Natural killer cell (primary cell): ENCODE measurements at regions not wholly inside any gene's neighbourhood (a gene's known extent, or its start where the extent isn't known, plus 50 kb on each side); places are given as distances from the start of the nearest gene placed in this dataset.

Source experiments
- ATAC-seq, 3 donors: fragments of 150-1000 bp in 2 of 3; fragments of 200-7000 bp in 1 of 3; cut with Tn5 transposase; 1 replicate in 1 of 3; 2 replicates in 2 of 3; pipeline ENCODE4 v1.10.0; 2021; ENCODE audit warnings: mild to moderate bottlenecking in 2 of 3, moderate library complexity in 2 of 3
- DNase-seq, 2 donors: peaks; one replicate each; pipeline versions ENCODE4 v3.0.0 to v3.0.0-alpha.2; 2013 to 2021; ENCODE audit warnings: mixed read lengths in 1 of 2
- H3K27ac ChIP-seq: one replicate; pipeline ENCODE4 v1.5.1; 2013; ENCODE audit warnings: mild to moderate bottlenecking, low read length
- H3K27me3 ChIP-seq: one replicate; pipeline ENCODE4 v1.6.1; 2013; ENCODE audit warnings: low read length; ENCODE audit not compliant: control insufficient read depth, insufficient read depth
- H3K36me3 ChIP-seq: one replicate; pipeline ENCODE4 v1.6.1; 2013; ENCODE audit warnings: low read length; ENCODE audit not compliant: control insufficient read depth, insufficient read depth
- H3K4me1 ChIP-seq: one replicate; pipeline ENCODE4 v1.6.1; 2013; ENCODE audit warnings: low read length; ENCODE audit not compliant: control insufficient read depth, insufficient read depth
- H3K4me3 ChIP-seq: one replicate; pipeline ENCODE4 v1.5.1; 2013; ENCODE audit warnings: low read length
- H3K9me3 ChIP-seq: one replicate; pipeline ENCODE4 v1.6.1; 2013; ENCODE audit warnings: low read length; ENCODE audit not compliant: control insufficient read depth, insufficient read depth
- H3K27ac Mint-ChIP-seq, 2 donors: one replicate each; pipeline ENCODE4 v1.8.0; 2022; ENCODE audit warnings: mild to moderate bottlenecking in 2 of 2, mixed read lengths in 2 of 2, moderate library complexity in 1 of 2
- H3K27me3 Mint-ChIP-seq, 2 donors: one replicate each; pipeline ENCODE4 v1.8.0; 2022; ENCODE audit warnings: low read depth in 2 of 2, mixed read lengths in 2 of 2
- H3K36me3 Mint-ChIP-seq: one replicate; pipeline ENCODE4 v1.8.0; 2022; ENCODE audit warnings: mixed read lengths
- H3K4me1 Mint-ChIP-seq, 2 donors: one replicate each; pipeline ENCODE4 v1.8.0; 2022; ENCODE audit warnings: mixed read lengths in 2 of 2
- H3K4me3 Mint-ChIP-seq: one replicate; pipeline ENCODE4 v1.8.0; 2022; ENCODE audit warnings: mild to moderate bottlenecking, moderate library complexity, mixed read lengths
- H3K9me3 Mint-ChIP-seq, 2 donors: one replicate each; pipeline ENCODE4 v1.8.0; 2022; ENCODE audit warnings: mixed read lengths in 2 of 2
- CTCF ChIP-seq: fragments of 200-600 bp; IDR thresholded peaks from one replicate; pipeline ENCODE4 v1.8.0; 2022; ENCODE audit warnings: antibody characterized with exemption
- WGBS: methylation state at CpG from one replicate; pipeline ENCODE4 v1.1.7; 2013; ENCODE audit warnings: missing lambda C conversion rate; ENCODE audit not compliant: insufficient coverage; 5-methylcytosine and 5-hydroxymethylcytosine counted together
- intact Hi-C: fragments of 100-400 bp; cut with micrococcal nuclease; formaldehyde crosslinking; loops from one replicate; pipeline ENCODE4 v1.14.2; 2022

GRCh38 chr3:127410678-127411077, 122.8 kb upstream of the PRR20G start:
- Mint-ChIP-seq H3K36me3 (no peaks in the 10 kb centered on the region), H3K27ac (no peak overlapping the region), H3K9me3 (no peaks in the 10 kb centered on the region), H3K4me1 (no peaks in the 10 kb centered on the region), H3K27me3 (peaks cover 13 to 25% of the 10 kb centered on the region in 2 donors), H3K4me3 (no peak overlapping the region)
- H3K4me3 ChIP-seq: no peak overlapping the region
- no peak for ATAC-seq
- WGBS: 87% methylated on average over 7 of the region's 7 CpGs
- H3K9me3 ChIP-seq: no peaks in the 10 kb centered on the region
- no peaks in the 10 kb centered on the region for H3K4me1 ChIP-seq
- TF ChIP-seq CTCF: no peak
- no peaks in the 10 kb centered on the region for H3K36me3 ChIP-seq
- H3K27ac ChIP-seq: no peak overlapping the region
- no peak for DNase-seq
- intact Hi-C loops: no loop called here
- H3K27me3 ChIP-seq: peaks cover 3% of the 10 kb centered on the region

GRCh38 chr3:127410137-127410488, 122.3 kb upstream of the PRR20G start:
- Mint-ChIP-seq H3K27ac (no peak overlapping the region), H3K4me3 (no peak overlapping the region), H3K4me1 (no peaks in the 10 kb centered on the region), H3K9me3 (no peaks in the 10 kb centered on the region), H3K27me3 (peaks cover 9 to 22% of the 10 kb centered on the region in 2 donors), H3K36me3 (no peaks in the 10 kb centered on the region)
- H3K27me3 ChIP-seq: peaks cover 3% of the 10 kb centered on the region
- 89% methylated on average over 6 of the region's 6 CpGs for WGBS
- H3K36me3 ChIP-seq: no peaks in the 10 kb centered on the region
- DNase-seq: no peak
- no peak overlapping the region for H3K4me3 ChIP-seq
- no peak overlapping the region for H3K27ac ChIP-seq
- no peaks in the 10 kb centered on the region for H3K4me1 ChIP-seq
- intact Hi-C loops: no loop called here
- H3K9me3 ChIP-seq: no peaks in the 10 kb centered on the region
- no peak for TF ChIP-seq CTCF
- ATAC-seq: no peak

GRCh38 chr3:127409421-127410136, 121.7 kb upstream of the PRR20G start:
- Histone ChIP-seq H3K27ac (no peak overlapping the region), H3K4me1 (no peaks in the 10 kb centered on the region), H3K36me3 (no peaks in the 10 kb centered on the region), H3K9me3 (no peaks in the 10 kb centered on the region), H3K27me3 (no peaks in the 10 kb centered on the region), H3K4me3 (no peak overlapping the region)
- H3K4me3 Mint-ChIP-seq: no peak overlapping the region
- DNase-seq: no peak
- intact Hi-C loops: no loop called here
- 73% methylated on average over 9 of the region's 9 CpGs for WGBS
- H3K27ac Mint-ChIP-seq: no peak overlapping the region
- no peak for ATAC-seq
- TF ChIP-seq CTCF: no peak
- H3K27me3 Mint-ChIP-seq: peaks cover 3 to 20% of the 10 kb centered on the region in 2 donors
- H3K36me3 Mint-ChIP-seq: no peaks in the 10 kb centered on the region
- H3K4me1 Mint-ChIP-seq: no peaks in the 10 kb centered on the region
- H3K9me3 Mint-ChIP-seq: no peaks in the 10 kb centered on the region
